ENCODE measurements at regions not wholly inside any gene's neighbourhood (a gene's known extent, or its start where the extent isn't known, plus 50 kb on each side); places are given as distances from the start of the nearest gene placed in this dataset.
"Not testable (repeated sequence)": the region's sequence is repeated elsewhere in the genome, so short reads cannot be mapped to it uniquely, and the experiment has no call there.

- Histone ChIP-seq H3K36me3 (no peaks in the 10 kb centered on the region), H3K4me1 (no peaks in the 10 kb centered on the region), H3K27ac (no peak overlapping the region), H3K9me3 (no peaks in the 10 kb centered on the region), H3K27me3 (no peaks in the 10 kb centered on the region), H3K4me3 (no peak overlapping the region)
- intact Hi-C loops (cut with DNase I; ENCODE audit: low total_unique reads): no loop called here
- TF ChIP-seq, protein P1, sequence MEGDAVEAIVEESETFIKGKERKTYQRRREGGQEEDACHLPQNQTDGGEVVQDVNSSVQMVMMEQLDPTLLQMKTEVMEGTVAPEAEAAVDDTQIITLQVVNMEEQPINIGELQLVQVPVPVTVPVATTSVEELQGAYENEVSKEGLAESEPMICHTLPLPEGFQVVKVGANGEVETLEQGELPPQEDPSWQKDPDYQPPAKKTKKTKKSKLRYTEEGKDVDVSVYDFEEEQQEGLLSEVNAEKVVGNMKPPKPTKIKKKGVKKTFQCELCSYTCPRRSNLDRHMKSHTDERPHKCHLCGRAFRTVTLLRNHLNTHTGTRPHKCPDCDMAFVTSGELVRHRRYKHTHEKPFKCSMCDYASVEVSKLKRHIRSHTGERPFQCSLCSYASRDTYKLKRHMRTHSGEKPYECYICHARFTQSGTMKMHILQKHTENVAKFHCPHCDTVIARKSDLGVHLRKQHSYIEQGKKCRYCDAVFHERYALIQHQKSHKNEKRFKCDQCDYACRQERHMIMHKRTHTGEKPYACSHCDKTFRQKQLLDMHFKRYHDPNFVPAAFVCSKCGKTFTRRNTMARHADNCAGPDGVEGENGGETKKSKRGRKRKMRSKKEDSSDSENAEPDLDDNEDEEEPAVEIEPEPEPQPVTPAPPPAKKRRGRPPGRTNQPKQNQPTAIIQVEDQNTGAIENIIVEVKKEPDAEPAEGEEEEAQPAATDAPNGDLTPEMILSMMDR (IDR thresholded peaks at IDR 0.05): no peak
- no peak for TF ChIP-seq POLR2A (IDR thresholded peaks at IDR 0.05)
- DNase-seq: no peak
These were observed 368.5 kb downstream of the KIF2B start for GRCh38 chr17:54191261-54191660.

- Histone ChIP-seq H3K27me3 (no peaks in the 10 kb centered on the region), H3K27ac (no peak overlapping the region), H3K9me3 (no peaks in the 10 kb centered on the region), H3K4me1 (no peaks in the 10 kb centered on the region), H3K36me3 (no peaks in the 10 kb centered on the region), H3K4me3 (no peak overlapping the region)
- no peak for DNase-seq
- TF ChIP-seq, protein P1 (IDR thresholded peaks at IDR 0.05): no peak
- TF ChIP-seq POLR2A (IDR thresholded peaks at IDR 0.05): no peak
- intact Hi-C loops (cut with DNase I; ENCODE audit: low total_unique reads): no loop called here
These were observed 371.5 kb downstream of the KIF2B start for GRCh38 chr17:54194268-54194667.

- Histone ChIP-seq H3K4me1 (no peaks in the 10 kb centered on the region), H3K9me3 (no peaks in the 10 kb centered on the region), H3K36me3 (no peaks in the 10 kb centered on the region), H3K27me3 (no peaks in the 10 kb centered on the region), H3K4me3 (no peak overlapping the region), H3K27ac (no peak overlapping the region)
- intact Hi-C loops (cut with DNase I; ENCODE audit: low total_unique reads): no loop called here
- TF ChIP-seq, protein P1 (IDR thresholded peaks at IDR 0.05): no peak
- no peak for TF ChIP-seq POLR2A (IDR thresholded peaks at IDR 0.05)
- DNase-seq: no peak
These were observed 374.0 kb downstream of the KIF2B start for GRCh38 chr17:54196751-54197150.

- intact Hi-C loops (cut with DNase I; ENCODE audit: low total_unique reads); H3K9me3 ChIP-seq; H3K27ac ChIP-seq; H3K27me3 ChIP-seq; DNase-seq; H3K4me1 ChIP-seq; H3K36me3 ChIP-seq; H3K4me3 ChIP-seq: not testable (repeated sequence)
These were observed 378.7 kb downstream of the KIF2B start for GRCh38 chr17:54201380-54201779.

DNA sequence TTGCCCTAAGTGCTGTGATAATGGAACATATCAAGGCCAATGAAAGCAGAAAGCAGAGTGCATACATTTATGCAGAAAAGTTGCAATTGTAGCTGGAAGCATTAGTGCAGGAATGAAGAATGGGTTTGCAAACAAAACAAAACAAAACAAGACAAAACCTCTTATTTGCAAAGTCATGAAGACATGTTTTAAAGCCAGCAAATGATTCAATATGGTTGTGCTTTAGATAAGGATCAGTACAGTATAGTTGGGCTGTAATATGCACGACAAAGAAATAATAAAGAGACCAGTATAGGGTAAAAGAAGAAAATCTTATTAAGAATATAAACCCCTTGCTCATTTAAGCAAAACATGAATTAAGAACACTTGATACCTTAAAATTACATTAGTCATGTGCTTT, 398.1 kb downstream of the KIF2B start:
- Histone ChIP-seq H3K4me1 (no peaks in the 10 kb centered on the region), H3K9me3 (no peaks in the 10 kb centered on the region), H3K27me3 (no peaks in the 10 kb centered on the region), H3K36me3 (no peaks in the 10 kb centered on the region), H3K4me3 (no peak overlapping the region), H3K27ac (no peak overlapping the region)
- TF ChIP-seq, protein P1 (IDR thresholded peaks at IDR 0.05): no peak
- no peak for TF ChIP-seq POLR2A (IDR thresholded peaks at IDR 0.05)
- no peak for DNase-seq
- intact Hi-C loops (cut with DNase I; ENCODE audit: low total_unique reads): no loop called here

DNA sequence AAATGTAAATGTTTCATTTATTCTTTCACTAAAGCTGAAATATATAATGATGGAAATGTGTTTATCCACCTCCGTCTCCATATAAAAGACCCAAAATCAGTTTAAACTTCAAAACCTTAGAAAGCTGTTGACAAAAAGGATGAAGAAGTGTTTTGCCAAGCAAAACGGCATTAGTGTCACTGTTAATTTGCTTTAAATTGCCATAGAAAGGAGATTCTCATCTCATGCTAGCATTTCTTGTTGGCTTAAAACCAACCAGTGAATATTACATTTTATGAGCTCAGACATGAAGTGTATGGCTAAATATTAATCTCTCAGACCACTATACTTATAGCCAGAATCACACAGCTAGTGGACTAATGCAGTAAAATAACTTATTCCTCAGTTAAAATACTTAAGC, 398.8 kb downstream of the KIF2B start:
- H3K36me3 ChIP-seq: no peaks in the 10 kb centered on the region
- H3K4me1 ChIP-seq: no peaks in the 10 kb centered on the region
- no peaks in the 10 kb centered on the region for H3K27me3 ChIP-seq
- intact Hi-C loops (cut with DNase I; ENCODE audit: low total_unique reads): no loop called here
- no peak overlapping the region for H3K4me3 ChIP-seq
- TF ChIP-seq POLR2A (IDR thresholded peaks at IDR 0.05): no peak
- TF ChIP-seq, protein P1 (IDR thresholded peaks at IDR 0.05): no peak
- H3K9me3 ChIP-seq: no peaks in the 10 kb centered on the region
- DNase-seq: no peak
- H3K27ac ChIP-seq: no peak overlapping the region

All from uterus (tissue), 3 donors.